GM12874 (cell line): ENCODE measurements at regions not wholly inside any gene's neighbourhood (a gene's known extent, or its start where the extent isn't known, plus 50 kb on each side); places are given as distances from the start of the nearest gene placed in this dataset.

Source experiments
- CTCF ChIP-seq: IDR thresholded peaks from 2 replicates; pipeline ENCODE4 v1.5.1; 2011; ENCODE audit warnings: low read depth, mild to moderate bottlenecking, control low read depth, low read length, moderate library complexity; ENCODE audit not compliant: insufficient read depth

GRCh38 chr13:85284349-85284748, 514.9 kb downstream of the SLITRK6 start:
- TF ChIP-seq CTCF = no peak

- TF ChIP-seq CTCF = no peak
Observed at GRCh38 chr13:85283408-85283807, 515.8 kb downstream of the SLITRK6 start.

GRCh38 chr13:85282876-85283275, 516.3 kb downstream of the SLITRK6 start:
- TF ChIP-seq CTCF = no peak

- no peak for TF ChIP-seq CTCF
Observed at GRCh38 chr13:85278851-85279250, 520.4 kb downstream of the SLITRK6 start.

- no peak for TF ChIP-seq CTCF
Observed at GRCh38 chr13:85277748-85278147, 521.5 kb downstream of the SLITRK6 start.

- TF ChIP-seq CTCF = no peak
Observed at GRCh38 chr13:85266771-85267170, 532.4 kb downstream of the SLITRK6 start.

GRCh38 chr13:85266331-85266730, 532.9 kb downstream of the SLITRK6 start:
- TF ChIP-seq CTCF = no peak

- no peak for TF ChIP-seq CTCF
Observed at GRCh38 chr13:85265296-85265695, 533.9 kb downstream of the SLITRK6 start.
